ENCODE measurements at regions not wholly inside any gene's neighbourhood (a gene's known extent, or its start where the extent isn't known, plus 50 kb on each side); places are given as distances from the start of the nearest gene placed in this dataset.

GRCh38 chr12:91836696-91837095 lies 308.9 kb downstream of the BTG1 start:
- no peak for DNase-seq

GRCh38 chr12:91836264-91836663 lies 309.4 kb downstream of the BTG1 start:
- peak in 1 of 3 experiments; percentile 53 for DNase-seq

- no peak for DNase-seq
Measured at GRCh38 chr12:91835693-91836092, 310.0 kb downstream of the BTG1 start.

- DNase-seq: no peak
Measured at GRCh38 chr12:91833780-91834359, 311.8 kb downstream of the BTG1 start.

- DNase-seq: no peak
Measured at GRCh38 chr12:91825999-91826398, 319.6 kb downstream of the BTG1 start.

GRCh38 chr12:91824991-91825390 lies 320.7 kb downstream of the BTG1 start:
- no peak for DNase-seq

- DNase-seq: no peak
Measured at GRCh38 chr12:91819132-91819447, 326.6 kb downstream of the BTG1 start.

- DNase-seq: peak in 2 of 3 experiments; percentile 27 to 50
Measured at GRCh38 chr12:91818227-91819131, 327.2 kb downstream of the BTG1 start.

GRCh38 chr12:91817517-91817916 lies 328.1 kb downstream of the BTG1 start:
- DNase-seq: no peak

- DNase-seq: no peak
Measured at GRCh38 chr12:91813701-91814100, 331.9 kb downstream of the BTG1 start.

- peak; percentile 54 to 81 (median 75) for DNase-seq
Measured at GRCh38 chr12:91811481-91812287, 334.0 kb downstream of the BTG1 start.

GRCh38 chr12:91810531-91811451 lies 334.9 kb downstream of the BTG1 start:
- DNase-seq: no peak

- DNase-seq: no peak
Measured at GRCh38 chr12:91810077-91810476, 335.6 kb downstream of the BTG1 start.

- no peak for DNase-seq
Measured at GRCh38 chr12:91805031-91805430, 340.6 kb downstream of the BTG1 start.

GRCh38 chr12:91804533-91804932 lies 341.1 kb downstream of the BTG1 start:
- DNase-seq: no peak

- DNase-seq: no peak
Measured at GRCh38 chr12:91801048-91801447, 344.6 kb downstream of the BTG1 start.

GRCh38 chr12:91793676-91794075 lies 352.0 kb downstream of the BTG1 start:
- DNase-seq: no peak

GRCh38 chr12:91792597-91792996 lies 353.0 kb downstream of the BTG1 start:
- no peak for DNase-seq

- DNase-seq: peak in 1 of 3 experiments; percentile 65
Measured at GRCh38 chr12:91786499-91787272, 359.0 kb downstream of the BTG1 start.

GRCh38 chr12:91785655-91786498 lies 359.8 kb downstream of the BTG1 start:
- DNase-seq: peak in 2 of 3 experiments; percentile 44 to 65

GRCh38 chr12:91781114-91781513 lies 364.5 kb downstream of the BTG1 start:
- DNase-seq: no peak

All from NCI-H1417 (cell line).